ENCODE measurements at regions not wholly inside any gene's neighbourhood (a gene's known extent, or its start where the extent isn't known, plus 50 kb on each side); places are given as distances from the start of the nearest gene placed in this dataset.
"Not testable (repeated sequence)": the region's sequence is repeated elsewhere in the genome, so short reads cannot be mapped to it uniquely, and the experiment has no call there.

DNA sequence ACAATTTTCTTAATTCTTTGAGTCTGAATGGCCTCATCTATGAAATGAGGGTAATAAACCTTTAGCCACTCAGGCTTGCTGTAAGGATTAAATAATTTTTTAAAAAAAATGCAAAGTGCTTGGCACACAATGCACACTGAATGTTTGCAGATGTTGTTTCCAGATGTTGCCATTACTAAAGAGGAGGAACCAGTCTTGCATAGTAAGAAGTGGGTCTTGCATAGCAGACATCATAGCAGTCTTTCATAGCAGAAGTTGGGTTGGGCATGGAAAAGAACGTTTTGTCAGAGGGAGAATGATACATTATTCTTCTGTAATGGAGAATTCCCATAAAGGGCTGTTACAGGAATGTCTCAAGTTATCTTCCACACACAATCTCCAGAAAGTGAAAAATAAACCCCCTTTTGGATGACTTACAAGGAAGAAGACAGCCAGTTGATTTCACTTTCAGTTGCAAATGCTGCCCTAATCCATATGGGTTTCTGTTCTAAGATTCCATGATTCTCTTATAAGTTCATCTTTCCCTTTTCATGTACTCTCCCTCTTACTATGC lies 327.7 kb downstream of the SUCLG1 start:
- Histone ChIP-seq H3K4me3 (no peak overlapping the region), H3K27ac (no peak overlapping the region)
- TF ChIP-seq, protein P1, sequence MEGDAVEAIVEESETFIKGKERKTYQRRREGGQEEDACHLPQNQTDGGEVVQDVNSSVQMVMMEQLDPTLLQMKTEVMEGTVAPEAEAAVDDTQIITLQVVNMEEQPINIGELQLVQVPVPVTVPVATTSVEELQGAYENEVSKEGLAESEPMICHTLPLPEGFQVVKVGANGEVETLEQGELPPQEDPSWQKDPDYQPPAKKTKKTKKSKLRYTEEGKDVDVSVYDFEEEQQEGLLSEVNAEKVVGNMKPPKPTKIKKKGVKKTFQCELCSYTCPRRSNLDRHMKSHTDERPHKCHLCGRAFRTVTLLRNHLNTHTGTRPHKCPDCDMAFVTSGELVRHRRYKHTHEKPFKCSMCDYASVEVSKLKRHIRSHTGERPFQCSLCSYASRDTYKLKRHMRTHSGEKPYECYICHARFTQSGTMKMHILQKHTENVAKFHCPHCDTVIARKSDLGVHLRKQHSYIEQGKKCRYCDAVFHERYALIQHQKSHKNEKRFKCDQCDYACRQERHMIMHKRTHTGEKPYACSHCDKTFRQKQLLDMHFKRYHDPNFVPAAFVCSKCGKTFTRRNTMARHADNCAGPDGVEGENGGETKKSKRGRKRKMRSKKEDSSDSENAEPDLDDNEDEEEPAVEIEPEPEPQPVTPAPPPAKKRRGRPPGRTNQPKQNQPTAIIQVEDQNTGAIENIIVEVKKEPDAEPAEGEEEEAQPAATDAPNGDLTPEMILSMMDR (IDR thresholded peaks at IDR 0.05), result no peak
- no peak for DNase-seq (ENCODE audit: low spot score)

DNA sequence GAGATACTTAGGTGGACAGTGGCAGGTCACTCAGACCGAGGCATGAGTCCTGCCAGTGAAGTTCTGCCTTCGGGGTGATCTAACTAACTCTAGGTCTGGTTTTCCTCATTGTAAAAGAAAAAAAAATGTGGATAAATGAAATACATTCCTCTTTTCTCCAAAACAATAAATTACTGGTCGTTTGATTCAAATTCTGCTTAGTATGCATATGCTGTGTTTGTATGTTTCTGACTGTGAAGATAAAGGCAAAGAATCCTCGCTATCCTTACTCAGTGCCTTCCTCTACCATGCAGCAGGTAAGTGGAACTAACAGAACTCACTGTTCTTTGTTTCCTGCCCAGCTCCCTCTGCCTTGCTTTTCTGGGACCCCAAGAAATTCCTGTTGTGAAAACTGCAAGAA lies 330.1 kb downstream of the SUCLG1 start:
- no peak overlapping the region for H3K4me3 ChIP-seq
- no peak for DNase-seq (ENCODE audit: low spot score)
- TF ChIP-seq, protein P1 (IDR thresholded peaks at IDR 0.05), result no peak
- H3K27ac ChIP-seq, result no peak overlapping the region

DNA sequence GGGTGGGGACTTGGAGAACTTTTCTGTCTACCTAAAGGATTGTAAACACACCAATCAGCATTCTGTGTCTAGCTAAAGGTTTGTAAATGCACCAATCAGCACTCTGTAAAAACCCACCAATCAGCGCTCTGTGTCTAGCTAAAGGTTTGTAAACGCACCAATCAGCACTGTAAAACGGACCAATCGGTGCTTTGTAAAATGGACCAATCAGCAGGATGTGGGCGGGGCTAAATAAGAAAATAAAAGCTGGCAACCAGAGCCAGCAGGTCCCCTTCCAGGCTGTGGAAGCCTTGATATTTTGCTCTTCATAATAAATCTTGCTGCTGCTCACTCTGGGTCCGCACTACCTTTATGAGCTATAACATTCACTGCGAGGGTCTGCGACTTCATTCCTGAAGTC lies 331.3 kb downstream of the SUCLG1 start:
- DNase-seq (ENCODE audit: low spot score); H3K4me3 ChIP-seq; H3K27ac ChIP-seq: not testable (repeated sequence)

DNA sequence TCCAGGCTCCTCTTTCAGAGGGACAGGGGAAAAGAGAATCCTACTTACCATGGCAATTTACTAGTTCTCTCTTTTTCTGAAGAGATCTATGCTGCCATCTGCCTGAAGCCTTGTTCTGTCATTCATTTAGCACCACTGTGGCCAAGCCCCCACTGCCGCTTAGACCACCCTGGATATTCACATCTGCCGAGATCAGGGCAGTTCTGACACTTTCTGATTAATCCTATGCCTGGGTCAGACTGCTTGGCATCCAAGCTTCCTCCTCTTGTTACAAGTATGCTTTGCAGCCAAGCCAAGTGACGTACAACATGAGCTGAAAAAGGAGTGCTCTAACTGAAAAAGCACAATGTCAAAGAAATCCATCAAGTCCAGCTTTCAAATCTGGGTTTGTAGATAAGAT lies 332.6 kb downstream of the SUCLG1 start:
- no peak overlapping the region for H3K27ac ChIP-seq

DNA sequence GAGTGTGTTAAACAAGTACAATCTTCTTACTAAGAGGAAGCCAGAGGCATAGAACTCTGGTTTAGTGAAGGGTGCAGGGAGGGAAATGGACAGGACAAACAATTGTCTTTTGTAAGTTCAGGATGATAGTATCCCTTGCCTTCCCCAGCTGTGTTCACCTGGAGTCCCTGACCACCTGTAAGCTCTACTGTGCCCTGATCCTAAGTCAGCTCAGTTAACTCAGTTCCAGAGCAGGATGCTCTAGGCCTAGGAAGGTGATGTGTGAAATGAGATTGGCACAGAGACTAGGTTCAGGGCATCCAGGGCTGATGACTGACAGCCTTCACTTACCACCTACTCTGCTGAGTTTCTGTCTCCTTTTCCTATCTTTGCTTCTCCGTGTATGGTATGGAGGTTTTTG lies 333.0 kb downstream of the SUCLG1 start:
- no peak overlapping the region for H3K4me3 ChIP-seq
- no peak for DNase-seq (ENCODE audit: low spot score)
- TF ChIP-seq, protein P1 (IDR thresholded peaks at IDR 0.05), result no peak
- no peak overlapping the region for H3K27ac ChIP-seq

More for the DNA sequence above, 332.6 kb downstream of the SUCLG1 start:
- TF ChIP-seq, protein P1 (IDR thresholded peaks at IDR 0.05), result no peak
- no peak overlapping the region for H3K4me3 ChIP-seq
- no peak for DNase-seq (ENCODE audit: low spot score)

DNA sequence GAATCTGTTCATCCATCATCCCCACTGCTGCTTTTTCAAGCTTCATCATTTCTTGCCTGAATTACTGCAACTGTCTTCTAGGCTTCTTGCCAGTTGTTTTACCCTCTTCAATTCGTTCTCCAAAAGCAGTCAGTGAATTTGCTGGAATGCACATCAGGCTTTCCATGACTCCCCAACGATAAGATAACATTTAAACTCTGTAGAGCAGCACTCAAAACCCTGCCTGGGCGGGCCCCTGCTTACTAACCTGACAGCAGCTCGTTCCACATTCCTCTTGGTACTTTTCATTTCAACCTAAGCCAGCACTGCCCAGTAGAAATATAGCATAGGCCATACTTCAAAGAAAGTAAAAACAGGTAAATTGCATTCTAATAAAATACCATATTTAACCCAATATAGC lies 342.9 kb downstream of the SUCLG1 start:
- H3K4me3 ChIP-seq, result no peak overlapping the region
- DNase-seq (ENCODE audit: low spot score), result no peak
- H3K27ac ChIP-seq, result no peak overlapping the region
- TF ChIP-seq, protein P1 (IDR thresholded peaks at IDR 0.05), result no peak

DNA sequence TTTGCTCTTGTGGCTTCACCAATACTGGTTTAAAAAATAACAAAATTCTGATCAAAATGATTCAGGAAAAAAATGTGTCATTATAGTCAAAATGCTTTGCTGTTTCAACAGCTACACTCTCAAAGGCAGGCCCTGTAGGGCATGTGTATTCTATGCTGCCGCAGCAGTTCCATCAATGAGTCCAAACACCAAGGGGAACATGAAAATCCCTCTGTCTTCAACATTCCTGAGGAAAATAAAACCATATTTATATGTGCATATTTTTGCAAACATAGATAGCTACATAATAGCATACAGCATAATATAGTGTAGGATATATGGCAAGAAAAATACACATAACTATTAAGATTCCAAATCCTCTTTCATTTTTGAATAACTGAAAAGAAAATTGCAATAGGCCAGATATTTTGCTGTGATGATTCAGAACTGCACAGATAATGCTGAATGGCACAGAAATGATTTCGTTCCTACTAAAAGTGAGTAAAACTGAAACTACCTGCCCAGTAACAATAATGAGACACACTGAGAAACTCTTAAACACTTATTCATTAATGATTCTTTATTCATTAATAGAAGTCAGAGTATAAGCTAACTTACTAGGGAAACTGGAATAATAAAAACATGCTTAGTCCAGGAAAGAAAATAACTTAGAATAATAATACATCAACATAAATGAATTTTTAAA lies 343.8 kb downstream of the SUCLG1 start:
- H3K27ac ChIP-seq, result no peak overlapping the region
- no peak for DNase-seq (ENCODE audit: low spot score)
- H3K4me3 ChIP-seq, result no peak overlapping the region
- TF ChIP-seq, protein P1 (IDR thresholded peaks at IDR 0.05), result no peak

DNA sequence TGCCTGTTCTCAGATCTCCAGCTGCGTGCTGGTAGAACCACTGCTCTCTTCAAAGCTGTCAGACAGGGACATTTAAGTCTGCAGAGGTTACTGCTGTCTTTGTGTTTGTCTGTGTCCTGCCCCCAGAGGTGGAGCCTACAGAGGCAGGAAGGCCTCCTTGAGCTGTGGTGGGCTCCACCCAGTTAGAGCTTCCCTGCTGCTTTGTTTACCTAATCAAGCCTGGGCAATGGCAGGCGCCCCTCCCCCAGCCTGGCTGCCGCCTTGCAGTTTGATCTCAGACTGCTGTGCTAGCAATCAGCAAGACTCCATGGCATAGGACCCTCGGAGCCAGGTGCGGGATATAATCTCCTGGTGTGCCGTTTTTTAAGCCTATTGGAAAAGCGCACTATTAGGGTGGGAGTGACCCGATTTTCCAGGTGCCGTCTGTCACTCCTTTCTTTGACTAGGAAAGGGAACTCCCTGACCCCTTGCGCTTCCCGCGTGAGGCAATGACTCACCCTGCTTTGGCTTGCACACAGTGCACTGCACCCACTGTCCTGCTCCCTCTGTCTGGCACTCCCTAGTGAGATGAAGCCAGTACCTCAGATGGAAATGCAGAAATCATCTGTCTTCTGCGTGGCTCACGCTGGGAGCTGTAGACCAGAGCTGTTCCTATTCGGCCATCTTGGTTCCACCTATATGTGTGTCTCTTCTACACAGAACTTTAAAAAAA lies 355.1 kb downstream of the SUCLG1 start:
- not testable (repeated sequence) for H3K4me3 ChIP-seq; H3K27ac ChIP-seq; DNase-seq (ENCODE audit: low spot score)

Data from coronary artery (tissue), 2 donors.